Cardiac muscle cell (in vitro differentiated cells and primary cell): ENCODE measurements at regions not wholly inside any gene's neighbourhood (a gene's known extent, or its start where the extent isn't known, plus 50 kb on each side); places are given as distances from the start of the nearest gene placed in this dataset.

Experiments used
- DNase-seq, 2 donors: peaks; one replicate each; pipeline versions ENCODE4 v3.0.0 to v3.0.0-alpha.2; 2010 to 2017; ENCODE audit warnings: low read depth in 1 of 2, low spot score in 1 of 2
- H3K27ac ChIP-seq: fragments of 200-600 bp; sonication (generic); 2 replicates; pipeline ENCODE4 v1.5.1; 2016
- H3K27me3 ChIP-seq: fragments of 200-600 bp; sonication (generic); 2 replicates; pipeline ENCODE4 v1.6.0; 2016; ENCODE audit warnings: control low read depth
- H3K36me3 ChIP-seq: fragments of 200-600 bp; sonication (generic); 2 replicates; pipeline ENCODE4 v1.5.1; 2016; ENCODE audit warnings: control low read depth
- H3K4me1 ChIP-seq: fragments of 200-600 bp; sonication (generic); 2 replicates; pipeline ENCODE4 v1.8.1; 2017; ENCODE audit warnings: low read depth, mild to moderate bottlenecking, mixed run types
- H3K4me3 ChIP-seq: fragments of 200-600 bp; sonication (generic); 2 replicates; pipeline ENCODE4 v1.5.1; 2016; ENCODE audit warnings: mild to moderate bottlenecking
- H3K9me3 ChIP-seq: fragments of 200-600 bp; sonication (generic); 2 replicates; pipeline ENCODE4 v1.5.1; 2017; ENCODE audit warnings: low read depth, mild to moderate bottlenecking, control low read depth
- CTCF ChIP-seq: IDR thresholded peaks from 2 replicates; pipeline ENCODE4 v1.5.1; 2012; ENCODE audit warnings: low read depth, mild to moderate bottlenecking, low read length

GRCh38 chr12:85659754-85660530, 176.3 kb downstream of the RASSF9 start:
- no peaks in the 10 kb centered on the region for H3K27me3 ChIP-seq
- no peaks in the 10 kb centered on the region for H3K36me3 ChIP-seq
- no peak for TF ChIP-seq CTCF
- H3K4me3 ChIP-seq: no peak overlapping the region
- no peaks in the 10 kb centered on the region for H3K9me3 ChIP-seq
- DNase-seq: no peak
- H3K27ac ChIP-seq: no peak overlapping the region
- no peaks in the 10 kb centered on the region for H3K4me1 ChIP-seq

GRCh38 chr12:85661461-85662206, 174.6 kb downstream of the RASSF9 start:
- Histone ChIP-seq H3K4me1 (no peaks in the 10 kb centered on the region), H3K4me3 (no peak overlapping the region), H3K27me3 (no peaks in the 10 kb centered on the region), H3K36me3 (no peaks in the 10 kb centered on the region), H3K27ac (no peak overlapping the region), H3K9me3 (no peaks in the 10 kb centered on the region)
- no peak for TF ChIP-seq CTCF
- DNase-seq: no peak

- H3K4me3 ChIP-seq: no peak overlapping the region
- no peaks in the 10 kb centered on the region for H3K4me1 ChIP-seq
- no peaks in the 10 kb centered on the region for H3K9me3 ChIP-seq
- DNase-seq: no peak
- no peaks in the 10 kb centered on the region for H3K36me3 ChIP-seq
- TF ChIP-seq CTCF: no peak
- H3K27me3 ChIP-seq: no peaks in the 10 kb centered on the region
- H3K27ac ChIP-seq: no peak overlapping the region
Measured at GRCh38 chr12:85662207-85662602, 174.0 kb downstream of the RASSF9 start.

GRCh38 chr12:85663631-85664030, 172.6 kb downstream of the RASSF9 start:
- Histone ChIP-seq H3K4me3 (no peak overlapping the region), H3K4me1 (no peaks in the 10 kb centered on the region), H3K36me3 (no peaks in the 10 kb centered on the region), H3K9me3 (no peaks in the 10 kb centered on the region), H3K27ac (no peak overlapping the region), H3K27me3 (no peaks in the 10 kb centered on the region)
- no peak for TF ChIP-seq CTCF
- DNase-seq: no peak

- no peaks in the 10 kb centered on the region for H3K9me3 ChIP-seq
- H3K27me3 ChIP-seq: no peaks in the 10 kb centered on the region
- no peak for TF ChIP-seq CTCF
- no peak overlapping the region for H3K4me3 ChIP-seq
- no peak overlapping the region for H3K27ac ChIP-seq
- DNase-seq: no peak
- H3K4me1 ChIP-seq: no peaks in the 10 kb centered on the region
- no peaks in the 10 kb centered on the region for H3K36me3 ChIP-seq
Measured at GRCh38 chr12:85664429-85664828, 171.8 kb downstream of the RASSF9 start.
